NT2/D1 (cell line): ENCODE measurements at regions not wholly inside any gene's neighbourhood (a gene's known extent, or its start where the extent isn't known, plus 50 kb on each side); places are given as distances from the start of the nearest gene placed in this dataset.

Experiments used
- YY1 ChIP-seq: IDR thresholded peaks from 2 replicates; pipeline ENCODE4 v1.6.1; 2011; ENCODE audit not compliant: insufficient read length, insufficient read depth
- ZNF274 ChIP-seq: IDR thresholded peaks from 2 replicates; pipeline ENCODE4 v1.6.1; 2011; ENCODE audit warnings: mild to moderate bottlenecking, low read depth, low read length

DNA sequence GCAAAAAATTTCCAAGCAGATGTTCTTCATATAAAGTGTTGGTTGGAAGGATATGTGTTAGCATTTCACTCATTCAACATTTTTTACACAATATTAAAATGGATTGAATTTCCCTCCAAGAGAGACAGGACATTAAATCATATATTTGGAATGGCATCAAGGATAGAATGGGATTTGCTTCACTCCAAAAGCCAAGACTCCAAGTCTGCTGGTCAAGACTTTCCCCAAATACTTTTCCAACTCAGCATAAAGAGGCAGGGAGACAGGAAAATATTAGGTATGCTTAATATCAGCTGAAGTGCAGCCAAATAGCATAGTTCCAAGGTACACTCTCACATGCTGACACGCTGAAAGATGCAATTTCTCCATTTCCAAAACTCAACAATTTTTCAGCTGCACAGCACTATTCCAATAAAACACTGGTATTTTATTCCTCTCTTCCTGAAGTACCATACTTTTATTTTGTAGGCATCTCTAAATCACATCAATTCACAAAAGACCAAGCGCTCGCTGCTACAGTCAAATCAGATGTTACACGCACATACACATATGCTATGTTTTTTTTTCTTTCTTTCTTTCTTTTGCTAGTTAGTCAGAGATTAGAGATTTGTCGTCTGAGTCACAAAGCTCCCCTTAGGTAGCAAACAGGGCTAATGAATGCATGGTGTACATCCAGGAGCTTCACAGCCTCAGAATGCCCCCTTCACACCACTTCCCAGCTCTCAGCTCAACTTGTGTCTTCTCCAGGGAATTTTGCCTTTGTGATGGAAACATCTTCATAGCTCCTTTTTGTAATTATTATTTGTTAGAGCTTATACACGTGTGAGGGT, 1033.8 kb upstream of the AUTS2 start:
- TF ChIP-seq YY1 (no peak), ZNF274 (no peak)
